Loucy (cell line): ENCODE measurements at regions not wholly inside any gene's neighbourhood (a gene's known extent, or its start where the extent isn't known, plus 50 kb on each side); places are given as distances from the start of the nearest gene placed in this dataset.
"Not testable (repeated sequence)": the region's sequence is repeated elsewhere in the genome, so short reads cannot be mapped to it uniquely, and the experiment has no call there.

Experiments used
- H2AFZ ChIP-seq: fragments of 200-600 bp; sonication (generic); 2 replicates; pipeline ENCODE4 v1.6.0; 2016; ENCODE audit warnings: antibody characterized with exemption, mild to moderate bottlenecking, low read length, moderate library complexity
- H3F3A ChIP-seq: fragments of 200-600 bp; 2 replicates; pipeline ENCODE4 v1.6.0; 2016; ENCODE audit warnings: antibody characterized with exemption, low read depth, mild to moderate bottlenecking
- H3K27me3 ChIP-seq: fragments of 200-600 bp; sonication (generic); 2 replicates; pipeline ENCODE4 v1.6.1; 2014; ENCODE audit warnings: low read length, mild to moderate bottlenecking; ENCODE audit not compliant: insufficient read depth, poor library complexity, severe bottlenecking
- H3K36me3 ChIP-seq: fragments of 200-600 bp; sonication (generic); 2 replicates; pipeline ENCODE4 v1.6.1; 2016; ENCODE audit warnings: low read length; ENCODE audit not compliant: insufficient read depth
- H3K4me1 ChIP-seq: fragments of 200-600 bp; sonication (generic); 2 replicates; pipeline ENCODE4 v1.5.1; 2014; ENCODE audit warnings: low read length, mild to moderate bottlenecking; ENCODE audit not compliant: insufficient read depth, poor library complexity, severe bottlenecking
- H3K4me2 ChIP-seq: fragments of 200-600 bp; sonication (generic); 2 replicates; pipeline ENCODE4 v1.6.0; 2014; ENCODE audit warnings: antibody characterized with exemption, low read length, low read depth, mild to moderate bottlenecking; ENCODE audit not compliant: poor library complexity, severe bottlenecking
- H3K4me3 ChIP-seq: fragments of 200-600 bp; sonication (generic); 2 replicates; pipeline ENCODE4 v1.5.1; 2014; ENCODE audit warnings: low read length, mild to moderate bottlenecking, mixed read lengths; ENCODE audit not compliant: poor library complexity, severe bottlenecking
- H3K79me2 ChIP-seq: fragments of 200-600 bp; sonication (generic); 2 replicates; pipeline ENCODE4 v1.6.1; 2014; ENCODE audit warnings: low read length; ENCODE audit not compliant: insufficient read depth
- H3K9ac ChIP-seq: fragments of 200-600 bp; sonication (generic); 2 replicates; pipeline ENCODE4 v1.6.0; 2014; ENCODE audit warnings: mild to moderate bottlenecking, low read depth, low read length, moderate library complexity; ENCODE audit not compliant: poor library complexity, severe bottlenecking
- H3K9me2 ChIP-seq: fragments of 200-600 bp; sonication (generic); replicated peaks from 2 replicates; pipeline ENCODE4 v1.6.1; 2016; ENCODE audit warnings: low read depth, low read length, mixed read lengths
- H3K9me3 ChIP-seq: fragments of 200-600 bp; sonication (generic); 2 replicates; pipeline ENCODE4 v1.6.1; 2014; ENCODE audit warnings: mild to moderate bottlenecking, antibody characterized with exemption, low read length, low read depth; ENCODE audit not compliant: insufficient read depth
- H4K20me1 ChIP-seq: fragments of 200-600 bp; sonication (generic); 2 replicates; pipeline ENCODE4 v1.6.0; 2014; ENCODE audit warnings: antibody characterized with exemption, low read length, mild to moderate bottlenecking; ENCODE audit not compliant: insufficient read depth, poor library complexity, severe bottlenecking
- CTCF ChIP-seq: fragments of 200-600 bp; sonication (generic); conservative IDR thresholded peaks from 2 replicates; pipeline ENCODE4 v1.5.1; 2014; ENCODE audit warnings: mild to moderate bottlenecking, antibody characterized with exemption, low read length
- EZH2phosphoT487 ChIP-seq: fragments of 200-600 bp; IDR thresholded peaks from 2 replicates; pipeline ENCODE4 v1.6.1; 2018; ENCODE audit warnings: antibody characterized with exemption, mild to moderate bottlenecking, moderate library complexity, borderline replicate concordance

GRCh38 chr5:18662231-18662630 is 1028.0 kb downstream of the TAF11L14 start:
- H2AFZ ChIP-seq = no peak overlapping the region
- H3K79me2 ChIP-seq = no peaks in the 10 kb centered on the region
- H3K27me3 ChIP-seq = no peaks in the 10 kb centered on the region
- H3K4me2 ChIP-seq = no peak overlapping the region
- H3F3A ChIP-seq = no peaks in the 10 kb centered on the region
- H4K20me1 ChIP-seq = no peaks in the 10 kb centered on the region
- H3K9ac ChIP-seq = no peak overlapping the region
- no peak overlapping the region for H3K4me3 ChIP-seq
- no peaks in the 10 kb centered on the region for H3K9me2 ChIP-seq
- H3K36me3 ChIP-seq = no peaks in the 10 kb centered on the region
- TF ChIP-seq EZH2phosphoT487 (no peak), CTCF (no peak)
- no peaks in the 10 kb centered on the region for H3K9me3 ChIP-seq
- no peaks in the 10 kb centered on the region for H3K4me1 ChIP-seq

DNA sequence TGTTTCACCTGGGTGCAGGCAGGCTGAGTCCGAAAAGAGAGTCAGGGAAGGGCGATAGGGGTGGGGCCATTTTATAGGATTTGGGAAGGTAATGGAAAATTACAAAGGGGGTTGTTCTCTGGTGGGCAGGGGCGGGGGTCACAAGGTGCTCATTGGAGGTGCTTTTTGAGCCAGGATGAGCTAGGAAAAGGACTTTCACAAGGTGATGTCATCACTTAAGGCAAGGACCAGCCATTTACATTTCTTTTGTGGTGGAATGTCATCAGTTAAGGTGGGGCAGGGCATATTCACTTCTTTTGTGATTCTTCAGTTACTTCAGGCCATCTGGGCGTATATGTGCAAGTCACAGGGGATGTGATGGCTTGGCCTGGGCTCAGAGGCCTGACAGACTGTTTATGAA is 1040.0 kb downstream of the TAF11L14 start:
- H3K9ac ChIP-seq, H3K4me3 ChIP-seq, H3K9me2 ChIP-seq, H3K79me2 ChIP-seq, H3K4me1 ChIP-seq, H3K36me3 ChIP-seq, H4K20me1 ChIP-seq, H3F3A ChIP-seq, H3K27me3 ChIP-seq, H3K9me3 ChIP-seq, H2AFZ ChIP-seq, H3K4me2 ChIP-seq: not testable (repeated sequence)

- H3K36me3 ChIP-seq = no peaks in the 10 kb centered on the region
- no peak overlapping the region for H3K9ac ChIP-seq
- no peaks in the 10 kb centered on the region for H3K27me3 ChIP-seq
- H3K4me3 ChIP-seq = no peak overlapping the region
- no peaks in the 10 kb centered on the region for H3K9me2 ChIP-seq
- H2AFZ ChIP-seq = no peak overlapping the region
- H3K9me3 ChIP-seq = no peaks in the 10 kb centered on the region
- no peaks in the 10 kb centered on the region for H4K20me1 ChIP-seq
- TF ChIP-seq CTCF = no peak
- TF ChIP-seq EZH2phosphoT487 = no peak
- H3K4me2 ChIP-seq = no peak overlapping the region
- H3K79me2 ChIP-seq = no peaks in the 10 kb centered on the region
- H3F3A ChIP-seq = no peaks in the 10 kb centered on the region
- H3K4me1 ChIP-seq = no peaks in the 10 kb centered on the region
These were observed 1040.8 kb downstream of the TAF11L14 start for GRCh38 chr5:18675041-18675440.

DNA sequence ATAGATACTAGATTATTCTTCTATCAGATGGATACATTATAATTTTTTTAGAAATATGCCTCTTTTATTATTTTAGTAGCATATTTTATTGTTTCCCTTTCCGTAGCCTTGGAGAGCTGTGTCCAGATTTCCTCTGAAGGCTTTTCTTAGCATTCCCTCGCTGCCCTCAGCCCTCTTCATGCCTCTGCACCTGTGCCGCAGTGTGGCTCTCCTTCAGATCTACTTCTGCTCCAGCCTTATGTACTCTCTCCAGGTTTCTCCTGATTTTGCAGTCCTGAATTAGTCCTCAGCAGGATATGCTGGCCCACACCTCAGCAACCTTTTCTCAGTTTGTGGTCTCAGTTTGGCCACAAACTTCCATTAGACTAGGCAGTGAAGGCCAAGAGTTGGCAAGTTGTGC is 1052.0 kb downstream of the TAF11L14 start:
- Histone ChIP-seq H3K9me2 (no peaks in the 10 kb centered on the region), H3K4me3 (no peak overlapping the region), H3K9ac (no peak overlapping the region), H3K9me3 (no peaks in the 10 kb centered on the region), H3F3A (no peaks in the 10 kb centered on the region), H3K79me2 (no peaks in the 10 kb centered on the region), H3K4me1 (no peaks in the 10 kb centered on the region), H4K20me1 (no peaks in the 10 kb centered on the region), H3K4me2 (no peak overlapping the region), H3K27me3 (no peaks in the 10 kb centered on the region), H3K36me3 (no peaks in the 10 kb centered on the region), H2AFZ (no peak overlapping the region)
- TF ChIP-seq CTCF (no peak), EZH2phosphoT487 (no peak)
